Tibial nerve (tissue), 4 donors: ENCODE measurements at regions not wholly inside any gene's neighbourhood (a gene's known extent, or its start where the extent isn't known, plus 50 kb on each side); places are given as distances from the start of the nearest gene placed in this dataset.

Experiments used
- DNase-seq, 2 donors: peaks; one replicate each; pipeline ENCODE4 v3.0.0-alpha.2; 2019; ENCODE audit warnings: low spot score in 2 of 2
- H3K27ac ChIP-seq, 4 donors: fragments of 200-600 bp; sonication (generic) in 3 of 4; one replicate each; pipeline ENCODE4 v1.5.1; 2017 to 2019; ENCODE audit warnings: mild to moderate bottlenecking in 1 of 4
- H3K27me3 ChIP-seq, 2 donors: fragments of 200-600 bp; sonication (generic) in 1 of 2; one replicate each; pipeline versions ENCODE4 v1.5.1 to v1.6.0; 2017 to 2019
- H3K36me3 ChIP-seq, 3 donors: fragments of 200-600 bp; sonication (generic); one replicate each; pipeline ENCODE4 v1.5.1; 2018 to 2019
- H3K4me1 ChIP-seq, 4 donors: fragments of 200-600 bp; sonication (generic) in 3 of 4; one replicate each; pipeline ENCODE4 v1.5.1; 2017 to 2019
- H3K4me3 ChIP-seq, 4 donors: fragments of 200-600 bp; sonication (generic) in 3 of 4; one replicate each; pipeline ENCODE4 v1.5.1; 2017 to 2019; ENCODE audit warnings: mild to moderate bottlenecking in 1 of 4, moderate library complexity in 1 of 4
- H3K9me3 ChIP-seq, 4 donors: fragments of 200-600 bp; sonication (generic) in 3 of 4; one replicate each; pipeline ENCODE4 v1.5.1; 2017 to 2019
- EP300 ChIP-seq, 2 donors: sonication (generic); formaldehyde crosslinking; IDR thresholded peaks; one replicate each; pipeline ENCODE4 v1.6.1; 2017; ENCODE audit warnings: antibody characterized with exemption in 2 of 2, mild to moderate bottlenecking in 1 of 2
- POLR2A ChIP-seq, 2 donors: fragments of 450-650 bp; IDR thresholded peaks; one replicate each; pipeline ENCODE4 v1.6.1; 2017; ENCODE audit warnings: antibody characterized with exemption in 2 of 2, mild to moderate bottlenecking in 2 of 2, moderate library complexity in 2 of 2
- WGBS, 2 donors: methylation state at CpG; one replicate each; pipeline ENCODE4 v1.1.5; 2018; 5-methylcytosine and 5-hydroxymethylcytosine counted together
- TF ChIP-seq, protein P1 (sequence below), 5 experiments: fragments of 200-600 bp in 3 of 5; fragments of 450-650 bp in 2 of 5; sonication (generic) in 3 of 5; IDR thresholded peaks; one replicate each; pipeline ENCODE4 v1.5.1; 2016 to 2019; ENCODE audit warnings: antibody characterized with exemption in 5 of 5, mild to moderate bottlenecking in 3 of 5, moderate library complexity in 2 of 5

DNA sequence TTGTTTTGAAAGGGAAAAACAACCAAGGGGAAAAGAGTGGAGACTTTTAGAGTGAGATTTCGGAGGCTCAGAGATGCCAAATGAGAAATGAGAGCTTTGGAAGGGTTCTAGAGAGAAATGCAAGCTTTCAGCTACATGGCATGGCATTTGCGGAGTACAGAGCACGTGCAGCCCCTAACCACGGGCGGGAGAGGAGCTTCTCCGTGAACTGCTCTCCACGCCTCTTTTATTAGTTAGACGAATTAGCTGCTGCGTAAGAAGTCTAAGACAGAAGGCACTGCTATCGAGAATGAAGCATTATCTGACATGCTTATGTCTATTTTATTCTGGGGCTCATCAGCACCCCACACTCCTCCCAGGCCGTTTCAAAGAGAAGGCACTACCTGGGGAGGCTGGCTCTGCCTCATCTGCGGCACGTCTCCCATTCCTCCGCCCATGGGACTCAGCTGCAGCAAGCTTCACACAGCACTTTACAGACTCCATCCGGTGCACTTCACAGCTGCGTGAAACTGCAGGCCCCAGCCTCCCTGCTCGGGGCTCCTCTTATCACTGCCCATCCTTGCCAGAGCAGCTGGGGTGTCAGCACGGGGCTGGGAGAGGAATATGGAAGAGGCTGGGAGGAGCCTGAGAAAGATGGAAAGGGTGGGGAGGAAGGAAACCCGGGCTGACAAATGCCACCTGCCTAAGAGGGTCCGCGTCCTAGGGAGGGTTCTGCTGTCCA is 207.3 kb upstream of the APCDD1 start:
- no peak for DNase-seq
- Histone ChIP-seq H3K27ac (no peak overlapping the region), H3K4me3 (no peak overlapping the region), H3K4me1 (peaks cover 0 to 26% (median 5%) of the 10 kb centered on the region in 4 donors), H3K9me3 (no peaks in the 10 kb centered on the region), H3K36me3 (no peaks in the 10 kb centered on the region), H3K27me3 (no peaks in the 10 kb centered on the region)
- 48 to 58% methylated on average over 21 of the region's 21 CpGs for WGBS, 2 donors
- TF ChIP-seq EP300 (IDR thresholded peaks at IDR 0.05): no peak

GRCh38 chr18:10247742-10248082 is 206.7 kb upstream of the APCDD1 start:
- no peak overlapping the region for H3K27ac ChIP-seq
- TF ChIP-seq POLR2A (IDR thresholded peaks at IDR 0.05) (no peak), EP300 (IDR thresholded peaks at IDR 0.05) (no peak)
- TF ChIP-seq, protein P1, sequence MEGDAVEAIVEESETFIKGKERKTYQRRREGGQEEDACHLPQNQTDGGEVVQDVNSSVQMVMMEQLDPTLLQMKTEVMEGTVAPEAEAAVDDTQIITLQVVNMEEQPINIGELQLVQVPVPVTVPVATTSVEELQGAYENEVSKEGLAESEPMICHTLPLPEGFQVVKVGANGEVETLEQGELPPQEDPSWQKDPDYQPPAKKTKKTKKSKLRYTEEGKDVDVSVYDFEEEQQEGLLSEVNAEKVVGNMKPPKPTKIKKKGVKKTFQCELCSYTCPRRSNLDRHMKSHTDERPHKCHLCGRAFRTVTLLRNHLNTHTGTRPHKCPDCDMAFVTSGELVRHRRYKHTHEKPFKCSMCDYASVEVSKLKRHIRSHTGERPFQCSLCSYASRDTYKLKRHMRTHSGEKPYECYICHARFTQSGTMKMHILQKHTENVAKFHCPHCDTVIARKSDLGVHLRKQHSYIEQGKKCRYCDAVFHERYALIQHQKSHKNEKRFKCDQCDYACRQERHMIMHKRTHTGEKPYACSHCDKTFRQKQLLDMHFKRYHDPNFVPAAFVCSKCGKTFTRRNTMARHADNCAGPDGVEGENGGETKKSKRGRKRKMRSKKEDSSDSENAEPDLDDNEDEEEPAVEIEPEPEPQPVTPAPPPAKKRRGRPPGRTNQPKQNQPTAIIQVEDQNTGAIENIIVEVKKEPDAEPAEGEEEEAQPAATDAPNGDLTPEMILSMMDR (IDR thresholded peaks at IDR 0.05): no peak
- DNase-seq: no peak

DNA sequence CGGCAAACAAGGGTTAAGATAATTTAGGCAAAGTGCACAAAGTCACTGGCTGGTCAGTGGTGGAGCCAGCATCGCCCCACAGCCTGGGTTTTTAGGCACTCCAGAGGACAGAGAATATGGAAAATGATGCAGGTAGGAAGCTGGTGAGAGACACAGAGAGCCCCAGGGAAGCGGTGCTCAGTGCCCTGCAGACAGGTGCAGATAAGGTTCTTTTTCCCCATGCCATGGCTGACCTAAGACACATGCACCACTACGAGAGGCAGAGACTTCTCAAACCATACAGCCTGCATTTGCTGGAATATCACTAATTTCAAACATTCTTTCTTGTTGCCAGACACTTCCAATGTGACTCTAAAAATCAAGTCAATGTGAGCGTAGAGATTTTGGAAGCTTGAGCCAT is 205.7 kb upstream of the APCDD1 start:
- DNase-seq: no peak
- no peaks in the 10 kb centered on the region for H3K9me3 ChIP-seq
- H3K36me3 ChIP-seq: no peaks in the 10 kb centered on the region
- no peaks in the 10 kb centered on the region for H3K27me3 ChIP-seq
- H3K27ac ChIP-seq: no peak overlapping the region
- no peak overlapping the region for H3K4me3 ChIP-seq
- H3K4me1 ChIP-seq: peaks cover 0 to 20% (median 5%) of the 10 kb centered on the region in 4 donors
- 90 to 93% methylated on average over 5 of the region's 5 CpGs for WGBS, 2 donors
- TF ChIP-seq EP300 (IDR thresholded peaks at IDR 0.05): no peak
- TF ChIP-seq, protein P1 (IDR thresholded peaks at IDR 0.05): no peak
- TF ChIP-seq POLR2A (IDR thresholded peaks at IDR 0.05): no peak

More at GRCh38 chr18:10247742-10248082, 206.7 kb upstream of the APCDD1 start:
- H3K36me3 ChIP-seq: no peaks in the 10 kb centered on the region
- 67 to 79% methylated on average over 10 of the region's 10 CpGs for WGBS, 2 donors
- peaks cover 0 to 25% (median 5%) of the 10 kb centered on the region in 4 donors for H3K4me1 ChIP-seq
- no peaks in the 10 kb centered on the region for H3K27me3 ChIP-seq
- H3K9me3 ChIP-seq: no peaks in the 10 kb centered on the region
- no peak overlapping the region for H3K4me3 ChIP-seq

DNA sequence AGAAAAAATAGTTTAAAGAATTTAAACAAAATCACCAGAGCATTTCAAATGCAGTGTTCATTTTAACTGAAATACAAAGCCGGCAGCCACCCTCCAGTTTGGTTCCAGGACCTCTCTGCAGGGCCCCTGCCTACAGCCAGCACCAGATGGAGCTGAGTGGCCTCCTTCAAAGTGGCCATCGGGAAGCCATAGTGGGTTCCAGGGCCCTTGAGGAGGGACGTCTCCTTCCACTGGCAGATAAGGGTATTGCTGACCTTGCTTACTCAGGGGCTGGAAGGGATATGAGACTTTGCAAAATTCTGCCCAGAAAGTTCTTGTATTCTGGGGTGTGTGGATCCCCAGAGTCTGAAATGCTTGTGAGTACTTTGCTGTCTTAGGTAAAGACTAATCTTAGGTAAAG is 205.2 kb upstream of the APCDD1 start:
- H3K4me1 ChIP-seq: peaks cover 0 to 20% (median 5%) of the 10 kb centered on the region in 4 donors
- no peak for DNase-seq

GRCh38 chr18:10249801-10250200 is 204.6 kb upstream of the APCDD1 start:
- Histone ChIP-seq H3K4me3 (no peak overlapping the region), H3K9me3 (no peaks in the 10 kb centered on the region), H3K36me3 (no peaks in the 10 kb centered on the region), H3K27ac (no peak overlapping the region), H3K27me3 (no peaks in the 10 kb centered on the region), H3K4me1 (peaks cover 0 to 20% (median 5%) of the 10 kb centered on the region in 4 donors)
- TF ChIP-seq POLR2A (IDR thresholded peaks at IDR 0.05) (no peak), EP300 (IDR thresholded peaks at IDR 0.05) (no peak)
- TF ChIP-seq, protein P1 (IDR thresholded peaks at IDR 0.05): no peak
- no peak for DNase-seq
- 78 to 94% methylated on average over 1 of the region's 1 CpG for WGBS, 2 donors

More for the DNA sequence above, 205.2 kb upstream of the APCDD1 start:
- Histone ChIP-seq H3K27ac (no peak overlapping the region), H3K36me3 (no peaks in the 10 kb centered on the region), H3K4me3 (no peak overlapping the region), H3K9me3 (no peaks in the 10 kb centered on the region), H3K27me3 (no peaks in the 10 kb centered on the region)
- 74 to 80% methylated on average over 3 of the region's 3 CpGs for WGBS, 2 donors
- TF ChIP-seq, protein P1 (IDR thresholded peaks at IDR 0.05): no peak
- no peak for TF ChIP-seq POLR2A (IDR thresholded peaks at IDR 0.05)
- TF ChIP-seq EP300 (IDR thresholded peaks at IDR 0.05): no peak
